Nephron progenitor cell (in vitro differentiated cells): ENCODE measurements at regions not wholly inside any gene's neighbourhood (a gene's known extent, or its start where the extent isn't known, plus 50 kb on each side); places are given as distances from the start of the nearest gene placed in this dataset.

Source experiments
- DNase-seq: peaks from one replicate; pipeline ENCODE4 v3.0.0; 2021
- H3K27ac Mint-ChIP-seq: 2 replicates; pipeline ENCODE4 v1.8.0; 2021; ENCODE audit warnings: mild to moderate bottlenecking, moderate library complexity, mixed read lengths
- H3K27me3 Mint-ChIP-seq: 2 replicates; pipeline ENCODE4 v1.8.0; 2021; ENCODE audit warnings: mild to moderate bottlenecking, low read depth, mixed read lengths; ENCODE audit not compliant: poor library complexity
- H3K36me3 Mint-ChIP-seq: 2 replicates; pipeline ENCODE4 v1.8.0; 2021; ENCODE audit warnings: low read depth, mixed read lengths
- H3K4me1 Mint-ChIP-seq: 2 replicates; pipeline ENCODE4 v1.8.0; 2021; ENCODE audit warnings: mixed read lengths
- H3K4me3 Mint-ChIP-seq: 2 replicates; pipeline ENCODE4 v1.8.0; 2021; ENCODE audit warnings: mild to moderate bottlenecking, moderate library complexity, mixed read lengths
- H3K9me3 Mint-ChIP-seq: 2 replicates; pipeline ENCODE4 v1.8.0; 2021; ENCODE audit warnings: mild to moderate bottlenecking, moderate library complexity, mixed read lengths
- CTCF ChIP-seq: fragments of 200-600 bp; sonication (generic); IDR thresholded peaks from 2 replicates; pipeline ENCODE4 v1.5.0; 2021; ENCODE audit warnings: antibody characterized with exemption

GRCh38 chr4:42816189-42816879, 76.2 kb upstream of the GRXCR1 start:
- no peaks in the 10 kb centered on the region for H3K4me1 Mint-ChIP-seq
- no peak overlapping the region for H3K4me3 Mint-ChIP-seq
- no peaks in the 10 kb centered on the region for H3K27me3 Mint-ChIP-seq
- TF ChIP-seq CTCF, result no peak
- no peaks in the 10 kb centered on the region for H3K36me3 Mint-ChIP-seq
- H3K9me3 Mint-ChIP-seq, result no peaks in the 10 kb centered on the region
- H3K27ac Mint-ChIP-seq, result no peak overlapping the region
- no peak for DNase-seq

- DNase-seq, result no peak
- Mint-ChIP-seq H3K27ac (no peak overlapping the region), H3K4me1 (no peaks in the 10 kb centered on the region), H3K36me3 (no peaks in the 10 kb centered on the region), H3K27me3 (peaks cover 10% of the 10 kb centered on the region), H3K4me3 (no peak overlapping the region), H3K9me3 (no peaks in the 10 kb centered on the region)
- TF ChIP-seq CTCF, result no peak
Observed at GRCh38 chr4:42809419-42810084, 83.0 kb upstream of the GRXCR1 start.

DNA sequence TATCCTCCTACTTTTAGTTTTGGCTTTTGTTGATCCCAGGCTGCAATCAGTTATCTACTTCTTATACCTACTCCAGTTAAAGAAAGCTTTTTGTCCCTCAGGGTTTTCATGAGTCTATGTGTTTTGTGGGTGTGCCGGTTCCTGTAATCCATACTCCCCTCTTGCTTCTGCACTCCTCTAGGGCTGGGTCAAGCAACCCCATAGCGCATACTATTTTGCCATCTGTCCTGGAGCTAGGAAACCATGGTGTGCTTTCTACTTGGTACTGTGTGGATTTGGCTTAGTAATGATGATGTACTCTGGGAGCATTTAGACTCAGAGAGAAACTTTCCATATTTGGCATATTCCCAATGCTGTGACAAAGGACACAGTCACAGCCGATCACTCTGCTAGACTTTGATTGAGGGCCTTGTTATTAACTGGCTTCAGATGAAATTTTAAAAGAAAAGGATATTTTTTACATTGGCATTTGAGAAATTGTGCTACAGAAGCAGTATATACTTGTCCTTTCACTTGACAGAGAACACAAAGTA, 86.1 kb upstream of the GRXCR1 start:
- H3K27ac Mint-ChIP-seq, result no peak overlapping the region
- H3K4me1 Mint-ChIP-seq, result no peaks in the 10 kb centered on the region
- no peaks in the 10 kb centered on the region for H3K36me3 Mint-ChIP-seq
- no peak for TF ChIP-seq CTCF
- H3K9me3 Mint-ChIP-seq, result peaks cover 9% of the 10 kb centered on the region
- no peak overlapping the region for H3K4me3 Mint-ChIP-seq
- DNase-seq, result no peak
- peaks cover 10% of the 10 kb centered on the region for H3K27me3 Mint-ChIP-seq

DNA sequence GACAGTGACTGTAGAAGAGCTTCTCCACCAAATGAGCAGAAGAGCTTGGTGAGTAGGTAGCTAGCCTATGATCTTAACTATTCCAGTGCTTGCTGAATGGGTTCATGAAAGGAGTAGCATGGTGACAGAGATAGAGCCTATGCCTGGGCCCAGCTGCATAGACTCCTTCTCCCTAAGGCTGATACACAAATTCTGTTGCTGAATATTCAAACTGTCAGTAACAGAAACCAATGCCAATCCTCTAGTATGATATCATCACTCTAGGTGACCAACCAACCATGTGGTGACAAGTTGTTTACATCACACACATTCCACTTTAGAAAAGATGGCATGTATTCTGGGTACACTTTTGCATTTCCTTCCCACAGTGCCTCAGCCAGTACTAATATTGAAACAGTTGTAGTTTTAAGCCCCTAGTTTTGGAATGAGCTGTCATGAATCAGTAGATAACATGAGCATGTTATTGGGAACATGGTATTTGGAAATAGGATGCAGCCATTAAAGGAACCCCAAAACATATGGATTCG, 103.4 kb upstream of the GRXCR1 start:
- H3K27me3 Mint-ChIP-seq, result peaks cover 3% of the 10 kb centered on the region
- no peak for DNase-seq
- TF ChIP-seq CTCF, result no peak
- H3K4me3 Mint-ChIP-seq, result no peak overlapping the region
- H3K4me1 Mint-ChIP-seq, result peaks cover 5% of the 10 kb centered on the region
- peaks cover 5% of the 10 kb centered on the region for H3K9me3 Mint-ChIP-seq
- no peak overlapping the region for H3K27ac Mint-ChIP-seq
- H3K36me3 Mint-ChIP-seq, result no peaks in the 10 kb centered on the region

DNA sequence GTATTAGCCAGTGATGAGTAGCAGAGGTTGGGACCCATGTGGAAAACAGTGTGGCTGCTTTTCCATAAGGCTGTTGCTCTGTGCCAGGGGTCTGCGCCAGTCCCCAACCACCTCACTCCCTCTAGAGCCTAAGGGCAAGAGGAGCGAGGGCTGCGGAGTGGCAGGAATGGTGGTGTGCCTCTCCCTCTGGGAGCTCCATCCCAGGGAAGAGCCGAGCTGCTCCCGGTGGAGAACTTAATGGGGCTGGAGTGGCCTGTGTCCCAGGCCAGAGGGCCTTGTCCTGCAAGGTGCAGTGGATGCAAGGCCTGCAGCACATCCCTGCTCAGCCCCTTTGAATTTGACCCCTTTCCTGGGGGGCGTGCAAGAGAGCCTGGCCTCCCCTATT, 105.4 kb upstream of the GRXCR1 start:
- Mint-ChIP-seq H3K9me3 (peaks cover 5% of the 10 kb centered on the region), H3K4me1 (peaks cover 5% of the 10 kb centered on the region), H3K27ac (no peak overlapping the region), H3K36me3 (no peaks in the 10 kb centered on the region), H3K4me3 (no peak overlapping the region), H3K27me3 (peaks cover 3% of the 10 kb centered on the region)
- DNase-seq, result no peak
- no peak for TF ChIP-seq CTCF
